KMS-11 (cell line): ENCODE measurements at regions not wholly inside any gene's neighbourhood (a gene's known extent, or its start where the extent isn't known, plus 50 kb on each side); places are given as distances from the start of the nearest gene placed in this dataset.

Source experiments
- H2AFZ ChIP-seq: fragments of 200-600 bp; sonication (generic); 2 replicates; pipeline ENCODE4 v1.6.1; 2016; ENCODE audit warnings: antibody characterized with exemption, mixed run types, low read depth
- H3K27ac ChIP-seq: fragments of 200-600 bp; sonication (generic); 2 replicates; pipeline ENCODE4 v1.6.1; 2016; ENCODE audit warnings: mild to moderate bottlenecking, mixed run types
- H3K27me3 ChIP-seq: fragments of 200-600 bp; sonication (generic); 2 replicates; pipeline ENCODE4 v1.6.1; 2017; ENCODE audit warnings: mild to moderate bottlenecking, low read depth, mixed run types, moderate library complexity; ENCODE audit not compliant: insufficient read depth
- H3K36me3 ChIP-seq: fragments of 200-600 bp; sonication (generic); 2 replicates; pipeline ENCODE4 v1.6.1; 2017; ENCODE audit warnings: mild to moderate bottlenecking, mixed run types; ENCODE audit not compliant: insufficient read depth
- H3K4me1 ChIP-seq: fragments of 200-600 bp; sonication (generic); 2 replicates; pipeline ENCODE4 v1.6.1; 2016; ENCODE audit warnings: mild to moderate bottlenecking, low read depth, mixed run types; ENCODE audit not compliant: poor library complexity, severe bottlenecking
- H3K4me2 ChIP-seq: fragments of 200-600 bp; sonication (generic); 2 replicates; pipeline ENCODE4 v1.7.0; 2016; ENCODE audit warnings: mild to moderate bottlenecking, mixed run types
- H3K4me3 ChIP-seq: fragments of 200-600 bp; sonication (generic); IDR thresholded peaks from 2 replicates; pipeline ENCODE4 v1.6.1; 2017; ENCODE audit warnings: low read depth, low read length, mixed read lengths; ENCODE audit not compliant: insufficient read depth
- H3K79me2 ChIP-seq: fragments of 200-600 bp; sonication (generic); 2 replicates; pipeline ENCODE4 v1.6.1; 2016; ENCODE audit warnings: low read depth, mixed run types; ENCODE audit not compliant: insufficient read depth
- H3K9ac ChIP-seq: fragments of 200-600 bp; sonication (generic); 2 replicates; pipeline ENCODE4 v1.6.1; 2016; ENCODE audit warnings: mild to moderate bottlenecking, mixed run types
- H4K20me1 ChIP-seq: fragments of 200-600 bp; sonication (generic); 2 replicates; pipeline ENCODE4 v1.6.1; 2016; ENCODE audit warnings: mild to moderate bottlenecking, mixed run types; ENCODE audit not compliant: insufficient read depth
- CTCF ChIP-seq: fragments of 200-600 bp; sonication (generic); conservative IDR thresholded peaks from 2 replicates; pipeline ENCODE4 v1.6.1; 2017; ENCODE audit warnings: low read depth, mild to moderate bottlenecking, antibody characterized with exemption, low read length, moderate library complexity, mixed read lengths

GRCh38 chr4:63505714-63506460 lies 903.4 kb downstream of the TECRL start:
- Histone ChIP-seq H3K4me3 (no peak overlapping the region), H3K4me2 (no peak overlapping the region), H3K27ac (no peak overlapping the region)

GRCh38 chr4:63493265-63493664 lies 916.0 kb downstream of the TECRL start:
- no peaks in the 10 kb centered on the region for H3K36me3 ChIP-seq
- H2AFZ ChIP-seq = peak overlapping the region; percentile 67
- H4K20me1 ChIP-seq = no peaks in the 10 kb centered on the region
- peak overlapping the region; percentile 25 for H3K27ac ChIP-seq
- H3K4me2 ChIP-seq = peak overlapping the region; percentile 38
- H3K27me3 ChIP-seq = no peaks in the 10 kb centered on the region
- no peak overlapping the region for H3K4me3 ChIP-seq
- TF ChIP-seq CTCF = no peak
- H3K79me2 ChIP-seq = no peaks in the 10 kb centered on the region
- H3K4me1 ChIP-seq = peaks cover 28% of the 10 kb centered on the region
- H3K9ac ChIP-seq = no peak overlapping the region

More at GRCh38 chr4:63505714-63506460, 903.4 kb downstream of the TECRL start:
- no peaks in the 10 kb centered on the region for H3K79me2 ChIP-seq
- H3K9ac ChIP-seq = no peak overlapping the region
- no peaks in the 10 kb centered on the region for H3K4me1 ChIP-seq
- no peak overlapping the region for H2AFZ ChIP-seq
- no peak for TF ChIP-seq CTCF
- no peaks in the 10 kb centered on the region for H4K20me1 ChIP-seq
- H3K36me3 ChIP-seq = no peaks in the 10 kb centered on the region
- no peaks in the 10 kb centered on the region for H3K27me3 ChIP-seq

GRCh38 chr4:63492515-63492914 lies 916.7 kb downstream of the TECRL start:
- H3K4me2 ChIP-seq = peak overlapping the region; percentile 38
- no peaks in the 10 kb centered on the region for H3K36me3 ChIP-seq
- no peak overlapping the region for H3K4me3 ChIP-seq
- TF ChIP-seq CTCF = no peak
- H3K9ac ChIP-seq = no peak overlapping the region
- H3K27me3 ChIP-seq = no peaks in the 10 kb centered on the region
- no peaks in the 10 kb centered on the region for H4K20me1 ChIP-seq
- H2AFZ ChIP-seq = peak overlapping the region; percentile 67; the same call in 1 of the 2 replicates
- H3K27ac ChIP-seq = no peak overlapping the region
- H3K79me2 ChIP-seq = no peaks in the 10 kb centered on the region
- peaks cover 28% of the 10 kb centered on the region for H3K4me1 ChIP-seq

- TF ChIP-seq CTCF = no peak
Observed at GRCh38 chr4:63464393-63464792, 944.9 kb downstream of the TECRL start.

More at GRCh38 chr4:63464393-63464792, 944.9 kb downstream of the TECRL start:
- H3K27ac ChIP-seq = no peak overlapping the region
- H3K4me2 ChIP-seq = no peak overlapping the region
- no peaks in the 10 kb centered on the region for H3K27me3 ChIP-seq
- no peak overlapping the region for H3K9ac ChIP-seq
- H2AFZ ChIP-seq = no peak overlapping the region
- H3K4me3 ChIP-seq = no peak overlapping the region
- H3K4me1 ChIP-seq = peaks cover 14% of the 10 kb centered on the region
- no peaks in the 10 kb centered on the region for H3K79me2 ChIP-seq
- no peaks in the 10 kb centered on the region for H4K20me1 ChIP-seq
- H3K36me3 ChIP-seq = no peaks in the 10 kb centered on the region
